HEK293T (cell line): ENCODE measurements at regions not wholly inside any gene's neighbourhood (a gene's known extent, or its start where the extent isn't known, plus 50 kb on each side); places are given as distances from the start of the nearest gene placed in this dataset.

Experiments
- CTCF ChIA-PET: fragments of 350-600 bp; formaldehyde crosslinking; extraction: SDS; loops from one replicate; lab custom pipeline; 2021; ENCODE audit warnings: antibody characterized with exemption, inconsistent platforms; lab: Yijun Ruan, JAX
- POLR2A ChIA-PET: fragments of 350-600 bp; formaldehyde crosslinking; extraction: SDS; loops from one replicate; lab custom pipeline; 2020; ENCODE audit warnings: antibody characterized with exemption, inconsistent platforms; lab: Yijun Ruan, JAX
- DNase-seq: peaks from one replicate; pipeline ENCODE4 v3.0.0; 2012; ENCODE audit warnings: mixed read lengths; ENCODE audit errors: extremely low spot score
- ARNT ChIP-seq: fragments of 450-650 bp; IDR thresholded peaks from 2 replicates; pipeline ENCODE4 v1.6.1; 2017; ENCODE audit warnings: mild to moderate bottlenecking
- BHLHE40 ChIP-seq: fragments of 450-650 bp; IDR thresholded peaks from 2 replicates; pipeline ENCODE4 v1.6.1; 2016; ENCODE audit warnings: mild to moderate bottlenecking, moderate library complexity, borderline replicate concordance
- CTBP1 ChIP-seq: fragments of 450-650 bp; IDR thresholded peaks from 2 replicates; pipeline ENCODE4 v1.6.1; 2016; ENCODE audit warnings: borderline replicate concordance
- ELF4 ChIP-seq: fragments of 450-650 bp; IDR thresholded peaks from 2 replicates; pipeline ENCODE4 v1.6.1; 2017; ENCODE audit warnings: antibody characterized with exemption
- FOXA1 ChIP-seq: fragments of 450-650 bp; IDR thresholded peaks from 2 replicates; pipeline ENCODE4 v1.6.1; 2016; ENCODE audit warnings: mild to moderate bottlenecking
- FOXK2 ChIP-seq: fragments of 450-650 bp; IDR thresholded peaks from 2 replicates; pipeline ENCODE4 v1.6.1; 2016; ENCODE audit warnings: mild to moderate bottlenecking
- FOXM1 ChIP-seq: fragments of 450-650 bp; IDR thresholded peaks from 2 replicates; pipeline ENCODE4 v1.6.1; 2017; ENCODE audit warnings: mild to moderate bottlenecking, borderline replicate concordance
- HDGF ChIP-seq: fragments of 450-650 bp; IDR thresholded peaks from 2 replicates; pipeline ENCODE4 v1.6.1; 2017; ENCODE audit warnings: antibody characterized with exemption, borderline replicate concordance
- L3MBTL2 ChIP-seq: fragments of 450-650 bp; conservative IDR thresholded peaks from 2 replicates; pipeline ENCODE4 v1.6.1; 2016; ENCODE audit warnings: mild to moderate bottlenecking
- LEF1 ChIP-seq: fragments of 450-650 bp; IDR thresholded peaks from 2 replicates; pipeline ENCODE4 v1.6.1; 2017; ENCODE audit warnings: mild to moderate bottlenecking, borderline replicate concordance
- NFRKB ChIP-seq: fragments of 450-650 bp; IDR thresholded peaks from 2 replicates; pipeline ENCODE4 v1.6.1; 2016; ENCODE audit warnings: mild to moderate bottlenecking, moderate library complexity
- PKNOX1 ChIP-seq: fragments of 450-650 bp; IDR thresholded peaks from 2 replicates; pipeline ENCODE4 v1.6.1; 2016
- SP1 ChIP-seq: fragments of 450-650 bp; IDR thresholded peaks from 2 replicates; pipeline ENCODE4 v1.6.1; 2017
- SUZ12 ChIP-seq: fragments of 450-650 bp; IDR thresholded peaks from 2 replicates; pipeline ENCODE4 v1.6.1; 2016; ENCODE audit warnings: mild to moderate bottlenecking
- TARDBP ChIP-seq: fragments of 450-650 bp; IDR thresholded peaks from 2 replicates; pipeline ENCODE4 v1.6.1; 2016
- ZNF384 ChIP-seq: fragments of 450-650 bp; IDR thresholded peaks from 2 replicates; pipeline ENCODE4 v1.6.1; 2016

- POLR2A ChIA-PET = no interaction called here
- CTCF ChIA-PET = interaction anchor here (0.7 kb wide), 1 partner anchor 103 kb away, joined by 3 read pairs; no protein-coding TSS in a partner anchor
- TF ChIP-seq FOXK2 (no peak), SP1 (no peak), FOXM1 (no peak), TARDBP (no peak), HDGF (no peak), ELF4 (no peak), BHLHE40 (no peak), L3MBTL2 (no peak), SUZ12 (no peak), CTBP1 (no peak), FOXA1 (no peak), NFRKB (no peak), PKNOX1 (no peak), ARNT (no peak), ZNF384 (no peak), LEF1 (no peak)
- DNase-seq = no peak
Measured at GRCh38 chr9:119959846-119960545, 590.8 kb upstream of the BRINP1 start.

GRCh38 chr9:119956111-119956510, 586.9 kb upstream of the BRINP1 start:
- ChIA-PET CTCF (no interaction called here), POLR2A (no interaction called here)
- no peak for TF ChIP-seq HDGF
- no peak for DNase-seq

- ChIA-PET POLR2A (no interaction called here), CTCF (no interaction called here)
- no peak for TF ChIP-seq ZNF384
- no peak for TF ChIP-seq HDGF
- no peak for TF ChIP-seq SUZ12
- no peak for TF ChIP-seq ARNT
- TF ChIP-seq FOXA1 = no peak
- no peak for TF ChIP-seq NFRKB
- TF ChIP-seq TARDBP = no peak
- TF ChIP-seq BHLHE40 = no peak
- no peak for DNase-seq
Measured at GRCh38 chr9:119955276-119955675, 586.0 kb upstream of the BRINP1 start.

- ChIA-PET CTCF (no interaction called here), POLR2A (no interaction called here)
- DNase-seq = no peak
- TF ChIP-seq LEF1 (no peak), ELF4 (no peak), BHLHE40 (no peak), FOXM1 (no peak), HDGF (no peak), ARNT (no peak), SUZ12 (no peak), PKNOX1 (no peak), NFRKB (no peak)
Measured at GRCh38 chr9:119951591-119951990, 582.4 kb upstream of the BRINP1 start.

GRCh38 chr9:119951090-119951489, 581.9 kb upstream of the BRINP1 start:
- ChIA-PET CTCF (no interaction called here), POLR2A (no interaction called here)
- TF ChIP-seq LEF1 (no peak), HDGF (no peak), FOXM1 (no peak), SP1 (no peak), SUZ12 (no peak), CTBP1 (no peak), L3MBTL2 (no peak), BHLHE40 (no peak), FOXK2 (no peak), TARDBP (no peak), PKNOX1 (no peak), FOXA1 (no peak), ZNF384 (no peak), NFRKB (no peak), ARNT (no peak), ELF4 (no peak)
- no peak for DNase-seq

GRCh38 chr9:119945686-119946085, 576.5 kb upstream of the BRINP1 start:
- ChIA-PET POLR2A (no interaction called here), CTCF (no interaction called here)
- TF ChIP-seq L3MBTL2 = no peak
- no peak for TF ChIP-seq TARDBP
- TF ChIP-seq FOXM1 = no peak
- no peak for DNase-seq

- no peak for DNase-seq
- TF ChIP-seq LEF1 (no peak), BHLHE40 (no peak), HDGF (no peak), FOXK2 (no peak), L3MBTL2 (no peak), ARNT (no peak), SUZ12 (no peak), SP1 (no peak)
- ChIA-PET POLR2A (no interaction called here), CTCF (no interaction called here)
Measured at GRCh38 chr9:119941091-119941490, 571.9 kb upstream of the BRINP1 start.
